ENCODE measurements at regions not wholly inside any gene's neighbourhood (a gene's known extent, or its start where the extent isn't known, plus 50 kb on each side); places are given as distances from the start of the nearest gene placed in this dataset.

- H3K4me1 Mint-ChIP-seq (ENCODE audit: low read depth), result no peaks in the 10 kb centered on the region
- no peak for DNase-seq
- H3K9me3 Mint-ChIP-seq, result peaks cover 3 to 5% of the 10 kb centered on the region in 2 donors
- H3K27me3 Mint-ChIP-seq (ENCODE audit: low read depth), result no peaks in the 10 kb centered on the region
- H3K36me3 Mint-ChIP-seq (ENCODE audit: insufficient read depth in 2 of 2), result no peaks in the 10 kb centered on the region
- no peak for ATAC-seq (replicated peaks in 1 of 2)
- H3K27ac Mint-ChIP-seq, result no peak overlapping the region
- no peak overlapping the region for H3K4me3 Mint-ChIP-seq
These were observed 138.0 kb downstream of the TAF11L14 start for GRCh38 chr5:17772232-17772631.

GRCh38 chr5:17785774-17786173 lies 151.5 kb downstream of the TAF11L14 start:
- Mint-ChIP-seq H3K4me1 (ENCODE audit: low read depth) (no peaks in the 10 kb centered on the region), H3K4me3 (no peak overlapping the region), H3K27ac (no peak overlapping the region), H3K36me3 (ENCODE audit: insufficient read depth in 2 of 2) (no peaks in the 10 kb centered on the region), H3K9me3 (peaks cover 4 to 11% of the 10 kb centered on the region in 2 donors), H3K27me3 (ENCODE audit: low read depth) (no peaks in the 10 kb centered on the region)
- ATAC-seq (replicated peaks in 1 of 2) (no peak), DNase-seq (no peak)

- no peak overlapping the region for H3K4me3 Mint-ChIP-seq
- no peaks in the 10 kb centered on the region for H3K36me3 Mint-ChIP-seq (ENCODE audit: insufficient read depth in 2 of 2)
- peaks cover 1 to 13% of the 10 kb centered on the region in 2 donors for H3K9me3 Mint-ChIP-seq
- no peaks in the 10 kb centered on the region for H3K4me1 Mint-ChIP-seq (ENCODE audit: low read depth)
- no peaks in the 10 kb centered on the region for H3K27me3 Mint-ChIP-seq (ENCODE audit: low read depth)
- no peak overlapping the region for H3K27ac Mint-ChIP-seq
- DNase-seq, result no peak
- no peak for ATAC-seq (replicated peaks in 1 of 2)
These were observed 154.1 kb downstream of the TAF11L14 start for GRCh38 chr5:17788351-17788750.

- H3K27ac Mint-ChIP-seq, result no peak overlapping the region
- ATAC-seq (replicated peaks in 1 of 2), result no peak
- no peak overlapping the region for H3K4me3 Mint-ChIP-seq
- DNase-seq, result no peak
- no peaks in the 10 kb centered on the region for H3K27me3 Mint-ChIP-seq (ENCODE audit: low read depth)
- peaks cover 1 to 7% of the 10 kb centered on the region in 2 donors for H3K9me3 Mint-ChIP-seq
- no peaks in the 10 kb centered on the region for H3K4me1 Mint-ChIP-seq (ENCODE audit: low read depth)
- no peaks in the 10 kb centered on the region for H3K36me3 Mint-ChIP-seq (ENCODE audit: insufficient read depth in 2 of 2)
These were observed 159.9 kb downstream of the TAF11L14 start for GRCh38 chr5:17794201-17794600.

- H3K9me3 Mint-ChIP-seq, result peaks cover 1 to 7% of the 10 kb centered on the region in 2 donors
- no peaks in the 10 kb centered on the region for H3K27me3 Mint-ChIP-seq (ENCODE audit: low read depth)
- no peaks in the 10 kb centered on the region for H3K4me1 Mint-ChIP-seq (ENCODE audit: low read depth)
- H3K4me3 Mint-ChIP-seq, result no peak overlapping the region
- H3K27ac Mint-ChIP-seq, result no peak overlapping the region
- no peaks in the 10 kb centered on the region for H3K36me3 Mint-ChIP-seq (ENCODE audit: insufficient read depth in 2 of 2)
- DNase-seq (no peak), ATAC-seq (replicated peaks in 1 of 2) (no peak)
These were observed 160.6 kb downstream of the TAF11L14 start for GRCh38 chr5:17794815-17795214.

GRCh38 chr5:17796142-17796541 lies 161.9 kb downstream of the TAF11L14 start:
- Mint-ChIP-seq H3K9me3 (peaks cover 0 to 7% of the 10 kb centered on the region in 2 donors), H3K4me3 (no peak overlapping the region), H3K27me3 (ENCODE audit: low read depth) (no peaks in the 10 kb centered on the region), H3K27ac (no peak overlapping the region), H3K36me3 (ENCODE audit: insufficient read depth in 2 of 2) (no peaks in the 10 kb centered on the region), H3K4me1 (ENCODE audit: low read depth) (no peaks in the 10 kb centered on the region)
- DNase-seq (no peak), ATAC-seq (replicated peaks in 1 of 2) (no peak)

GRCh38 chr5:17796757-17797396 lies 162.6 kb downstream of the TAF11L14 start:
- H3K27me3 Mint-ChIP-seq (ENCODE audit: low read depth), result no peaks in the 10 kb centered on the region
- no peaks in the 10 kb centered on the region for H3K36me3 Mint-ChIP-seq (ENCODE audit: insufficient read depth in 2 of 2)
- no peak overlapping the region for H3K4me3 Mint-ChIP-seq
- no peak for DNase-seq
- no peak for ATAC-seq (replicated peaks in 1 of 2)
- H3K4me1 Mint-ChIP-seq (ENCODE audit: low read depth), result no peaks in the 10 kb centered on the region
- H3K9me3 Mint-ChIP-seq, result peaks cover 0 to 7% of the 10 kb centered on the region in 2 donors
- H3K27ac Mint-ChIP-seq, result no peak overlapping the region

GRCh38 chr5:17799521-17799920 lies 165.3 kb downstream of the TAF11L14 start:
- Mint-ChIP-seq H3K27me3 (ENCODE audit: low read depth) (no peaks in the 10 kb centered on the region), H3K27ac (no peak overlapping the region), H3K9me3 (peaks cover 0 to 3% of the 10 kb centered on the region in 2 donors), H3K4me3 (no peak overlapping the region), H3K4me1 (ENCODE audit: low read depth) (no peaks in the 10 kb centered on the region), H3K36me3 (ENCODE audit: insufficient read depth in 2 of 2) (no peaks in the 10 kb centered on the region)
- ATAC-seq (replicated peaks in 1 of 2) (no peak), DNase-seq (no peak)

- DNase-seq (no peak), ATAC-seq (replicated peaks in 1 of 2) (no peak)
- no peaks in the 10 kb centered on the region for H3K36me3 Mint-ChIP-seq (ENCODE audit: insufficient read depth in 2 of 2)
- H3K27ac Mint-ChIP-seq, result no peak overlapping the region
- H3K4me3 Mint-ChIP-seq, result no peak overlapping the region
- no peaks in the 10 kb centered on the region for H3K4me1 Mint-ChIP-seq (ENCODE audit: low read depth)
- H3K9me3 Mint-ChIP-seq, result peaks cover 0 to 2% of the 10 kb centered on the region in 2 donors
- no peaks in the 10 kb centered on the region for H3K27me3 Mint-ChIP-seq (ENCODE audit: low read depth)
These were observed 167.3 kb downstream of the TAF11L14 start for GRCh38 chr5:17801595-17801994.

GRCh38 chr5:17802256-17802655 lies 168.0 kb downstream of the TAF11L14 start:
- H3K27ac Mint-ChIP-seq, result no peak overlapping the region
- H3K36me3 Mint-ChIP-seq (ENCODE audit: insufficient read depth in 2 of 2), result no peaks in the 10 kb centered on the region
- H3K9me3 Mint-ChIP-seq, result peaks cover 0 to 2% of the 10 kb centered on the region in 2 donors
- H3K27me3 Mint-ChIP-seq (ENCODE audit: low read depth), result no peaks in the 10 kb centered on the region
- no peak for ATAC-seq (replicated peaks in 1 of 2)
- DNase-seq, result no peak
- H3K4me3 Mint-ChIP-seq, result no peak overlapping the region
- no peaks in the 10 kb centered on the region for H3K4me1 Mint-ChIP-seq (ENCODE audit: low read depth)

GRCh38 chr5:17803971-17804370 lies 169.7 kb downstream of the TAF11L14 start:
- DNase-seq (no peak), ATAC-seq (replicated peaks in 1 of 2) (no peak)
- Mint-ChIP-seq H3K27ac (no peak overlapping the region), H3K4me3 (no peak overlapping the region), H3K36me3 (ENCODE audit: insufficient read depth in 2 of 2) (no peaks in the 10 kb centered on the region), H3K4me1 (ENCODE audit: low read depth) (no peaks in the 10 kb centered on the region), H3K27me3 (ENCODE audit: low read depth) (no peaks in the 10 kb centered on the region), H3K9me3 (peaks cover 0 to 3% of the 10 kb centered on the region in 2 donors)

GRCh38 chr5:17805227-17805825 lies 171.1 kb downstream of the TAF11L14 start:
- H3K4me1 Mint-ChIP-seq (ENCODE audit: low read depth), result no peaks in the 10 kb centered on the region
- no peak overlapping the region for H3K4me3 Mint-ChIP-seq
- peaks cover 0 to 4% of the 10 kb centered on the region in 2 donors for H3K9me3 Mint-ChIP-seq
- DNase-seq, result no peak
- no peaks in the 10 kb centered on the region for H3K36me3 Mint-ChIP-seq (ENCODE audit: insufficient read depth in 2 of 2)
- H3K27ac Mint-ChIP-seq, result no peak overlapping the region
- no peak for ATAC-seq (replicated peaks in 1 of 2)
- H3K27me3 Mint-ChIP-seq (ENCODE audit: low read depth), result no peaks in the 10 kb centered on the region

- Mint-ChIP-seq H3K4me1 (ENCODE audit: low read depth) (no peaks in the 10 kb centered on the region), H3K4me3 (no peak overlapping the region), H3K27ac (no peak overlapping the region), H3K36me3 (ENCODE audit: insufficient read depth in 2 of 2) (no peaks in the 10 kb centered on the region), H3K27me3 (ENCODE audit: low read depth) (no peaks in the 10 kb centered on the region), H3K9me3 (peaks cover 0 to 4% of the 10 kb centered on the region in 2 donors)
- DNase-seq, result no peak
- no peak for ATAC-seq (replicated peaks in 1 of 2)
These were observed 172.7 kb downstream of the TAF11L14 start for GRCh38 chr5:17806818-17807468.

Measured in activated T-cell treated with anti-CD3 and anti-CD28 coated beads, Interleukin-2, amount 50 U/mL, for 72 hours (primary cell).